NCI-H2196 treated with DMSO at 0.1 percent for 48 hours (cell line): ENCODE measurements at regions not wholly inside any gene's neighbourhood (a gene's known extent, or its start where the extent isn't known, plus 50 kb on each side); places are given as distances from the start of the nearest gene placed in this dataset.

ENCODE experiments used
- DNase-seq: peaks from one replicate; lab custom pipeline; 2025; ENCODE audit not compliant: unreplicated experiment; lab: John Stamatoyannopoulos, UW

DNA sequence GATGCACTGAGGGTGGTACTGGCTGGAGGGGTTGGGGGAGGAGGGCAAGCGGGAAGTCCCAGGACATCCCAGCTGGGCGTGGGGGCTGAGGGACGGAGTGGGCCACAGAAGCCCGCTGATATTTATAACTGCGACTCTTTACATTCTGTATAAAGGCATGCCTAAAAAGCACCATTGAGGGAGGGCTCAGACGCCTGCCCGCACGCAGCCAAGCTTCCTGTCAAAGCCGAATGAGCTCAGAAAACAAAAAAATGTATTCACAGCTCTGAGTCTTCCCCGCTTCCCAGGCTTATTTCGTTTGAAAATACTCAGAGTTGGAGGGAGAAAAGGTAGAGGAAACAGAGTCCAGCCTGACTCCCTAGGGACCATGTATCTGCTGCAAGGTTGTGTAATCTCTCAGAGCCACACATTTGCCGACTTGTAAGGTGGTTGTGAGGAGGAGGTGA lies 170.1 kb upstream of the HAAO start:
- DNase-seq = no peak

DNA sequence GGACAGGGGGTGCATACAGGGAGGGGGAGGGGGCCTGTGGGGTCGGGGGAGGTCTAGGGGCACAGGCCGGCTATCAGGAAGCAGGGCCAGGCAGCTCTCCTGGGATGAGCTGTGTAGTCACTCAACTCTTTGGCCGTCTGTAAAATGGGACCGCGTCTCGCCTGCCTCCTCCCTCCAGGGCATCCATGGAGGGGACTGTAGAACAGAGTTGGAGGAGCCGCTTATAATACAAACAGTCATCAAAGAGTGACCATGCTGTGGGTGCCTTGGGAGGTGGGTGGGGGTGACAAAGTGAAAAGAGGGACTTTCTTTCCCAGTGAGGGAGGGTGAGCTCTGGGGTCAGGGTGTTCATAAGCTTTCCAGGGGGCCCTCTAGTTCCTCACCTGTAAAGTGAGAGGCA lies 169.6 kb upstream of the HAAO start:
- DNase-seq = no peak

- DNase-seq = no peak
These were observed 169.0 kb upstream of the HAAO start for GRCh38 chr2:42961385-42961811.

DNA sequence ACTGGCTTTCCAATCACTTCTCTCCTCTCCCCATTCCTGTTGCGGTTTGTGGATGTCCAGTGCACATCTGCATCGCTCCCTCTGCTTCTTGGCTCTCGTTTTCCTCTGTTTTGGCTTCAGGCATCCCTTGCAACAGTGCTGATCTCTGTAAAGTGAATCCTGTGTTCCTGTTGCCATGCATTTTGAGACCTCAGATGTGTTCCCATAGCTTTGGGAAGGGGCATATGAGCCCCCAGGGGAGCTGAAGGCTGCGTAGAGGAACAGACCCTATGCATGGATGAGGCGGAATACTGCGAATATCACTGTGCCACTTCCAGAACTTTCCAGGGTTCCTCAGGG lies 168.4 kb upstream of the HAAO start:
- DNase-seq = no peak

- DNase-seq = no peak
These were observed 167.8 kb upstream of the HAAO start for GRCh38 chr2:42960002-42960841.

DNA sequence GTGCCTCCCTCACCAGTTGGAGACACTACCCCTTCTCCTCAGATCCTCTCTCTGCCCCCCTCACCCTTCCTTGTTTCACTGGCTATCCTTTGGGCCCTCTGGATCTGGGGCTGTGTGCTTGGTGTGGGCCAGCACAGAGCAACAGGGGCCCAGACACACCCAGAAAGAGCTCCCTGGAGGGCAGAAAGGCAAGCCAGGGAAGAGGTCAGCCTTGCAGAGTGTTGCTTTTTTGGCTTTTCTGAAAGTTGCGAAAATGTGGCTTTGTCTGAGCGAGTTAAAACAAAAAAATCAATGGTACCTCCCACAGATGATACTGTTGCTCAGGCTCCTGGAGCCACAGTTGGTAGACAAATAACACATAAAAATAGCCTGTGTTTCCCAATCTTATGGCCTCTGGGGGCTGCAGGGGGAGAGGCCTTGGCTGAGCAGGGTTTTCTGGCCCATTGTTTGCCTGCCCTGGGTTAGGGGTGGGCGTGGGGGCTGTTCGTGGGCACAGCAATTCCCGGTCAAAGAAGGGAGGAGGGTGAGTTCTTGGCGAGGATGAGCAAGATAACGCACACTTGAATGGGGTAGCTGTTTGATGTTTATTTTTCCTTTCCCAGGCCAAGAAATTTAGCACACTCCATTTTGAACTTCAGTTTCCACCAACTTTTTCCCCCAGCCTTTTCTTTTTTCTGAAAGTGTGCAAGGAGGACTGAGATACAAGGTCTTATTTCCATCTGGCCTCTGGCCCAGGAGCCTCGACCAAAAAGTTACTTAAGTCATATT lies 167.0 kb upstream of the HAAO start:
- DNase-seq = no peak

- DNase-seq = no peak
These were observed 166.4 kb upstream of the HAAO start for GRCh38 chr2:42958741-42959233.

DNA sequence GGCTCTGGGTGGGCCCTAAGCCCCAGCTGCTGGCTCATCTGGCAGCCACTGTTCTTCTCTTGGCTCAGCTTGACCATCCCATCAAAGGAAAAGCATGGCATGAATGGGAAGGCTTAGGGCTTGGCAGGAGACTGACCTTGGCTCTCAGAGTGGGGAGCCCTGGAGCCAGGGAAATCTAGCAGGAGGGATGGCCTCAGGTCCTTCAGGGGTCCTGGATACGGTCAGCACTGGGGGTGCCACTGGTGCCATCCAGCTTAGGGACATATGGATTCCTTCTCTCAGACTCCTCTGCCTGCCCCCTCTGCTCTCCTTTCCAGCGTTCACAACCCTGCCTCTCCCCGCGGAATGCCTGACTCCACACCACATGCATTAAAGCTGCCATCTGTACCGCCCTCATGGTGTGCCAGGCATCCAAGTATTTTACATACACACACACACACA lies 165.5 kb upstream of the HAAO start:
- no peak for DNase-seq

- no peak for DNase-seq
These were observed 164.9 kb upstream of the HAAO start for GRCh38 chr2:42957109-42957860.

DNA sequence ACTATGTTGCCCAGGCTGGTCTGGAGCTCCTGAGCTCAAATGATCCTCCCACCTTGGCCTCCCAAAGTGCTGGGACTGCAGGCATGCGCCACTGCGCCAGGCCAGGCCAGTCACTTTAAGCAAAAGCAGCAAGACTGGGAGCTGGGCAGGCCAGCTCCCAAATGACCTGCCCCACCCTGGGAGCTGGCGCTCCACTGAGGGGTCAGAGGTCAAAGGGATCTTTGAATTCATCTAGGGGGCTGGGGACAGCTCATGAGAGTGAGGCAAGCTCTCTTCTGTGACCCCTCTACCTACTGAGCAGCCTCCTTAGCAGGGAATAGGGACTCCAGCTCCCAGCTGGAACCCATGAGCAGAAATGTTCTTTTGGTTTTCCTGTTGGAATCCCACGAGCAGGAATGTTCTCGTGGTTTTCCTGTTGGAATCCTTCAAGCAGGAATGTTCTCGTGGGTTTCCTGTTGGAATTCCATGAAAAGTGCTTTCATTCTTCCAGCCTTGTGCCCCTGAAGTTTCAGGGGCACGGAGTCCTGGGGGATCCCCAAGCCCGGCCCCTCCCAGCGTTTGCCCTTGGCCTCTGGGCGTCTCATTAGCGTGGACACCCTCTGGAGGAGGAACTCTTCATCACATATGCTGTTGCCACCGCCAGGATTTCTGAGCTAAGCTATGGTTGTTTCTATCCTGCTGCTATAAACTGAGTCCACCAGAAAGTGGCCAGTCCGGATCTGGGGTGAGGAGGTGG lies 162.0 kb upstream of the HAAO start:
- DNase-seq = no peak

DNA sequence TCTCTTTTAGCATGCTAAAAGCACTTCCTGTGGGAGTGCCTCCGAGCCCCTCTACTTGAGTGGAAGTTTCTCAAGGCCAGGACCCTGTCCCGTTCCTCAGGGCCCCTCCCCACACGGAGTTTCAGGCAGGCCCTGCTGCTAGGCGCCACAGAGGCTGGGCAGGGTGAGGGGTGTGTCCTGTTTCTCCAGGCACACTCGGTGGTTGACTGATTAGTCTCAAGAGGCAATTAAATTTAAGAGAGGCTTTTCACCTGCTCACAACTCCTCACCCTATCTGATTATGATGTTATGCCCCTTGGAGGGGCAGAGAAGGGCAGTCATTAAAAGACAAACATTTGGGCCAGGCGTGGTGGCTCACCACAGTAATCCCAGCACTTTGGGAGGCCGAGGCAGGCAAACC lies 160.8 kb upstream of the HAAO start:
- no peak for DNase-seq

GRCh38 chr2:42951263-42951938 lies 159.0 kb upstream of the HAAO start:
- DNase-seq = no peak

- no peak for DNase-seq
These were observed 156.7 kb upstream of the HAAO start for GRCh38 chr2:42949125-42949524.

DNA sequence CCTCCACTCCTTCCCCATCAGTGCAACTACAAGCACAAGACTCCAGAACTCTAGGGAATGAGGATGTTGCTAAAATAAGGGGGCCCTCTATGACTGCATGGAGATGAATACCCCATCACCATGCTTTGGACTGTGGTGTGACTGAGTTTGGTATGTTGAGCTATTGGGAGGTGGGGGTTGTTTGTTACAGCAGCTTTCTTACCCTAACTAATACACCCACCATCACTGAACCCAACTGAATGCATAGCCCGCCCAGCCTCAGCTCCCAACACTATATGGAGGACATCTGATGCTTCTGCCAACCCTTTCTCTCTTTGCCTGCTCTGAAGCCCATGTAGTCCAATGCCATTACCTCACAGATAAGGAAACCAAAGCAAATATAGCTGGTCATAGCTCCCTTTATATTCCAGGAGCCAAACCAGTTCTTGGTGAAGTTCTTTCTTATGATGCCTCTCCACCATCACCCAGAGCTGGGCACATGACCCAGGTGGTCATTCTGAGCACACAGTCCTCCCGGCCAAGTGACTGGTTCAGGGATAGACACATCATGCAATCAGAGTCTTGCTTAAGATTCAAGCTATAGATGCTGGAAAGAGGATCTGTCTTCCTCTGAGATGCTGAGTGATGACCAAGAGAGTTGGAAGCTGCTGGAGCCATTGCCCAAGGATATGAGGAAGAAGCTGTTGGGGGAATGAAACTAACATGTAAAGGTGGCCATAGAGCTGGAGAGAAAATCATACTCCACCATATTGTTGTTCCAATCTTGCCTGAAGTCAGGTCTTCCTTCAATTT lies 155.6 kb upstream of the HAAO start:
- DNase-seq = no peak

DNA sequence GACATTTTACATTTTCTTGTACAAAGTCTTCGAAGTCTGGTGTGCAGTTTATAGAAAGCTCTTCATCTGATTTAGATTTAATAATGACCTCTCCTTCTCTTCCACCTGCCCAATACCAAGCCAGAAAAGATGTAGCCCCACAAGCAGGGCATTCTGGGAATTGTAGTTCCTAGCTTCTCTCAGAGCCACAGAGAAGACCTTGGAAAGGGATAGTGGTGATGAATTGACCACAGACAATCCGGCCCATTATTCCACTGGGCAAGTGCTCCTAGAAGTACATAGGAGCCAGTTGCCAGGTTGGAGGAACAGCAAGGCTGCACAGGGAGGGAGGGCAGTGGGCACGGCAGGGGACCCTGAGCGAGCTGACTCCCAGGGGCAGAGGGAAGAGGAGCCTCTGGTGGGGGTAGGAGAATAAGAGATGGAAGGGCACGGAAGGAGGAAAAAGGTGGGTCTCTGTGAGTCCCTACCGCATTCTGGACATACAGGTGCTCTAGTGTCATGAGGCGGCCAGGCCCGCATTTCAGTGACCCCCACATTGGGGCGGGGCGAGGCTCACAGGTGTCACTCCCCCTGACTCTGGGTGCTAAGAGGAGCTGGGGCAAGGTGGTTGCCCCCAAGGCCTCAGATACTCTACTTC lies 152.5 kb upstream of the HAAO start:
- no peak for DNase-seq

DNA sequence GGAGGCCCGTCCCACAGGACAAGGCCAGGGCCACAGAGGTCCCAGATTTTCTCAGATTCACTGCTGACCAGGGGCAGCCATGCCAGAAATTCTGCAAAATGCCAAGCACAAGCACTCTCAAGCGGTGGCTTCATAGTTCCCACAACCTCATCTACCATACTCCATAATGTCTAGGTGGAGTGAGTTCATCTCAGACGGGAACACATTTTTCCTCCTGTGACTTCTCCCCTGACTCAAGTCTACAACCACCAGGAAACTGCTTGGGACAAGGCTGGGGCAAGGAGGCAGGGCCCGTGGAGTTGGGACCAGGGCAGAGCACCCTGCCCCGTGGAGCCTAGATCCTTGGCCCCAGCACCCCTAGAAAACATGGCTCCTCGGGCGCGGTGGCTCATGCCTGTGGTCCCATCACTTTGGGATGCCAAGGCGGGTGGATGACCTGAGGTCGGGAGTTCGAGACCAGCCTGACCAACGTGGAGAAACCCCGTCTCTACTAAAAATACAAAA lies 150.7 kb upstream of the HAAO start:
- no peak for DNase-seq

DNA sequence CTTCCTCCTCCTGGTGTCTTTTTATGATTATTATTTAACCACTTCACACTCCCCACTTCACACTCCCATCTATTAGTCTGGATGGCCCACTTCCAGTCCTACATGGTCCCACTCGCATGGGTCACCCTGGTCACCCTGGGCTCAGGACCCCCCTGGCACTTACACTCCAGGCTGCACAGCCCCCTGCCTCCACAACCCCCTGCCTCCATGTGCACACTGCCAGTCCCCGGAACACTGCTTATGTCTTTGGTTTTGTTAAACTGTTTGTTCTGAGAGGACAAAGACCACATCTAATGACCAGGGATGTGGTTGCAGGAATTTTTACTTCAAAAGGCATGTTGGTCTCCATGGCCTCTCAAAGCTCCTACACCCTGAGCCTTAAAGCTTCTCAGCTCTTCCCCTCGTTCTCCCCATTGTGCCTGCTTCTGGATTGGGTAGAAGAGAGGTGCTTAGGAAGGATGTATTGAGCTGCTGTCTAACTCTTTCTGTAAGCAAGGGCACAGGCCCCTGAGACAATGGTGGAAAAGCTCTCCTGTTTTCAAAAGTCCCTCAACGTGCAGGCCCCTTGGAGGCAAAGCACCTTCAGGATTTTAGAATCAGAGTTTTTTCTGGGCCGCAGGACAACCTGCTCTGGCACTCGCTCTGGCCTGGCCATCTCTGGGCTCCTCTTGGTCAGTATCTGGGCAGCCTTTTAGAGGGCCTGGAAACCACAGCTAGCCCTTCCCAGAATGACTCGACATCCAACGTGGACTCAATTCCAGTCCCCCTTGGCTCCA lies 150.0 kb upstream of the HAAO start:
- DNase-seq = no peak

GRCh38 chr2:42941633-42942176 lies 149.3 kb upstream of the HAAO start:
- no peak for DNase-seq
